HG03571 (cell line): ENCODE measurements at regions not wholly inside any gene's neighbourhood (a gene's known extent, or its start where the extent isn't known, plus 50 kb on each side); places are given as distances from the start of the nearest gene placed in this dataset.
A peak's percentile ranks its signal among the peaks of the same experiment; 100 is the strongest.

Source experiments
- ATAC-seq: cut with Tn5 transposase; IDR thresholded peaks from one replicate; pipeline ENCODE4 v1.9.1; 2021; ENCODE audit not compliant: unreplicated experiment

GRCh38 chr7:41633690-41634089 is 69.2 kb downstream of the INHBA start:
- ATAC-seq: no peak

DNA sequence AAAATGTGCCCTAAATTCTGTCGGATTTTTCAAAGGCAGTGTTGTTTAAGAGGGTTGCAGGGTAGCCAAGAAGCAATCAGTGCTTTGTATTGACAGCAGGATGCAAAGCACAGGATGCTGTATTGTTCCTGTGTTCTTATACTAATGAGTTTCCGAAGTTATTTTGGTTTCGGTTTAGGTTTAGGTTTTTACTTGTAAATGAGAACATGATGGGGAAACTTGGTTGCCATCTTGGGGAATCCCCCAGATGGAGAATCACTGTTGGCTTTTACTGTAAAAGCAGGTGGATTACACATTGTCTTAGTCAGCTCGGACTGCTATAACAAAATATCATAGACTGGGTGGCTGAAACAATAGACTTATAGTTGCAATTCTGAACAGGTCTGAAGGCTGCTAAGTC is 72.1 kb downstream of the INHBA start:
- peak; percentile 73 for ATAC-seq

GRCh38 chr7:41629711-41630111 is 73.2 kb downstream of the INHBA start:
- ATAC-seq: no peak

GRCh38 chr7:41628901-41629300 is 74.0 kb downstream of the INHBA start:
- ATAC-seq: no peak

DNA sequence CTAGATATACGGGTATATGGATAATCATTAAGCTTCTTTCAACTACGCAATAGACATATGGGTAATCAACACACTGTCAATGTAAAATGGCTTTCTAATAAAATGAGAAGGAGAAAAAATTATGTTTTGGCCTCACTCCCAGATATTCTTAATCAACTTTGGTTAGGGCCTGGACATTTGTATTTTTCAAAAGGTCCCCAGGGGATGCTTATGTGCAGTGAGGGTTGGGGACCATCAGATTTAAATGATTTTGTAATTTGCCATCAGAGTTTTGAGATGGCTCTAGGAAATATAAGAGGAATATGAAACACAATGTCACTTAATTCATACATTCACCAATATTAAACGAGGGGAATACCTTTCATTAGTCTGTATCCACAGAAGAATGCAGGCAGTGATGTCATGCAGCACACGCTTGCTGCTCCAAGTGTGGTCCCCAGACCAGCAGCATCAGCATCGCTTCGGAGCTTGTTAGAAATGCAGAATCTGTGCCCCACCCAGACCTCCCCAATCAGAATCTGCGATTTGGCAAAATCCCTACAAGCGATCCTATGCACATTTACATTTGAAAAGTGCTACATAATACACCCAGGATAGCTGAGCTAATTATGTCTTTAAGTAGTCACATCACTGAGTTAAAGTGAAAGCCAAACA is 75.1 kb downstream of the INHBA start:
- ATAC-seq: no peak

- no peak for ATAC-seq
These were observed 78.1 kb downstream of the INHBA start for GRCh38 chr7:41624818-41625217.

GRCh38 chr7:41621953-41622831 is 80.7 kb downstream of the INHBA start:
- no peak for ATAC-seq

GRCh38 chr7:41617987-41618386 is 84.9 kb downstream of the INHBA start:
- ATAC-seq: no peak

DNA sequence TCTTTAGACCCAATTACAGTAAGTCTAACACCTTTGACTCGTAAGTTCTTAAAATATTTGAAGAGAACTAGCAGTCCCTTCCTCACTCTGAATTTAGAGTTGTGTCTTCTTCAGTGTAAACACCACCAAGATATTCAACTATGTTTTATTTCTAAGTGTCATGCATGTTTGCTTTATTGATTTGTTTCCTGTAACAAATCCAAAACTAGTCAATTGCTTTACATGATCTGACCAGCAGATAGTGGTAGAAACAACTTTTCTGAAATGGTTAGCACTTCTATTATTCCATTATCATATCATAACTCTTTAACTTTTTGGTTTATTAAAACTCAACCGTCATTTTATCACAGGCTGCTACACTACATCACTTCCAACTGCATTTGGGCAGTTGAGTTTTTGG is 90.1 kb downstream of the INHBA start:
- no peak for ATAC-seq

- no peak for ATAC-seq
These were observed 90.5 kb downstream of the INHBA start for GRCh38 chr7:41612386-41612785.

GRCh38 chr7:41608447-41608846 is 94.4 kb downstream of the INHBA start:
- no peak for ATAC-seq

GRCh38 chr7:41603985-41604384 is 98.9 kb downstream of the INHBA start:
- ATAC-seq: no peak

- ATAC-seq: no peak
These were observed 103.1 kb downstream of the INHBA start for GRCh38 chr7:41599760-41600159.

GRCh38 chr7:41592794-41593193 is 110.1 kb downstream of the INHBA start:
- no peak for ATAC-seq

- no peak for ATAC-seq
These were observed 110.7 kb downstream of the INHBA start for GRCh38 chr7:41592236-41592635.

DNA sequence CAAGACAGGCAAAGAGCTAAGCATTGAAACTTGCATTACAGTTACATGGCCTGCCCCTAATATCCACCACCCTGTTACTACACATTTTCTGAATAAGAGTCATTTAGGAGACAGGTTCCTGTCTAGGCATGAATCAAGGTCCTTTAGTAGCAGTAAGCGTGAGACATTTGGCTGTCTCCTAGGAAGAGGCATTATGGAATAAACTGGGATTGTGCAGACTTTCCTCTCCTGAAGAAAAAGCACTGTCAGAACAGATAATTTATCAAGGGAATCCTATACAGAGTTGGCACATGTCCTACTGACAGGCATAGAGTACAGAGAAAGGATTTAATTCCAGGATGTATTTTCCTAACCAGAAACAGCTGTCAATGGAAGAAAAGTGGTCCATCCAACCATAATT is 111.9 kb downstream of the INHBA start:
- ATAC-seq: no peak

- no peak for ATAC-seq
These were observed 114.5 kb downstream of the INHBA start for GRCh38 chr7:41588341-41588740.

- no peak for ATAC-seq
These were observed 115.8 kb downstream of the INHBA start for GRCh38 chr7:41586931-41587640.

GRCh38 chr7:41584746-41585145 is 118.1 kb downstream of the INHBA start:
- no peak for ATAC-seq

DNA sequence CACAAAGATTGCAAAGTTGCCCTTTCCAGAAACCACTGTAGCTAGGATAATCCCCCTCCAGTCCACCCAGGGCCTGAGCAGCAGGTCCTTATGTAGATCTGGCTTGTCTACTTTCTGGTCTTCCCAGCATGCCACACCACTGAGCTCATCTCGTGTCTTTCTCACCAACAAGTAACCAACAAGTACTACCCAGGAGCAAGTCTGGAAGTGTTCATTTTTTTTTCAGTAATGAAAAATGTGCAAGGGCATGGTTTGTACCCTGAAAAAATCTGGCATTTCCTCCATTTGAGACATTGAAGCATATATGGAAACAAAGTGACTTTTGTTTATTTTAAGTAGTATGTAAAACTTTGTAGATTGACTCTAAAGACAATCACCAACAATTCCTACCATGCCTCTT is 120.8 kb downstream of the INHBA start:
- ATAC-seq: no peak

DNA sequence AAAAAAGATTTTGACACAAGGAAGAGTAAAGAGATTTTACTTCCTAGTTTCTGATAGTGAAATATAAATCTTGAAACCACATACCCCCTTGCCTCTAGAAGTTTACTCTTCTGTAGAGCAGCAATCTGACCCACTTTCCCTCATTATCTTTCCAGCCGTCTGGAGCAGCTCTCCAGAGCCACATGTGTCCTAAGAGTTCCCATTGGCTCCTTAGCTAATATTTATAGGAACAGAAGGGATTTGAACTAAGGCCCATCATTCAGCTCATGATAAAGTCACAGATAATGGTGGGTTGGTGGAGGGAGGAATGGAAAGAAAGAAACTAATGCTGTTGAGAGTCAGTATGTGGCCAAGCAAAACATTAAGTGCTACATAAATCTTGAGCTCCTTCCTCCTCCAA is 121.8 kb downstream of the INHBA start:
- no peak for ATAC-seq
